H9 (cell line): ENCODE measurements at regions not wholly inside any gene's neighbourhood (a gene's known extent, or its start where the extent isn't known, plus 50 kb on each side); places are given as distances from the start of the nearest gene placed in this dataset.
A peak's percentile ranks its signal among the peaks of the same experiment; 100 is the strongest.

ENCODE experiments used
- DNase-seq: peaks from one replicate; pipeline ENCODE4 v3.0.0-alpha.2; 2017
- H2AFZ ChIP-seq: one replicate; pipeline ENCODE4 v1.6.1; 2013; ENCODE audit warnings: mild to moderate bottlenecking, low read length, control low read depth, moderate library complexity
- H2AK5ac ChIP-seq: 2 replicates; pipeline ENCODE4 v1.6.1; 2013; ENCODE audit warnings: low read length, control low read depth, mixed read lengths; ENCODE audit not compliant: insufficient read length
- H2BK120ac ChIP-seq: one replicate; pipeline ENCODE4 v1.6.1; 2013; ENCODE audit warnings: low read depth, mild to moderate bottlenecking, low read length, control low read depth, inconsistent platforms; ENCODE audit not compliant: poor library complexity, severe bottlenecking
- H2BK12ac ChIP-seq: 2 replicates; pipeline ENCODE4 v1.6.1; 2013; ENCODE audit warnings: low read length, control low read depth, mixed read lengths, low read depth; ENCODE audit not compliant: insufficient read length
- H2BK15ac ChIP-seq: 2 replicates; pipeline ENCODE4 v1.6.1; 2013; ENCODE audit warnings: low read depth, low read length, control low read depth
- H2BK20ac ChIP-seq: one replicate; pipeline ENCODE4 v1.6.1; 2013; ENCODE audit warnings: low read depth, mild to moderate bottlenecking, low read length, control low read depth, inconsistent platforms; ENCODE audit not compliant: poor library complexity, severe bottlenecking
- H2BK5ac ChIP-seq: 2 replicates; pipeline ENCODE4 v1.6.1; 2013; ENCODE audit warnings: low read length, control low read depth, mixed read lengths; ENCODE audit not compliant: insufficient read length
- H3K14ac ChIP-seq: 2 replicates; pipeline ENCODE4 v1.6.1; 2013; ENCODE audit warnings: low read length, control low read depth; ENCODE audit not compliant: insufficient read depth
- H3K18ac ChIP-seq: 2 replicates; pipeline ENCODE4 v1.6.1; 2013; ENCODE audit warnings: low read depth, mild to moderate bottlenecking, mixed read lengths, low read length, control low read depth; ENCODE audit not compliant: insufficient read length
- H3K23ac ChIP-seq: 2 replicates; pipeline ENCODE4 v1.6.1; 2013; ENCODE audit warnings: low read length, control low read depth, mixed read lengths, low read depth; ENCODE audit not compliant: insufficient read length
- H3K23me2 ChIP-seq: 2 replicates; pipeline ENCODE4 v1.6.1; 2013; ENCODE audit warnings: low read depth, mild to moderate bottlenecking, mixed read lengths, low read length, control low read depth; ENCODE audit not compliant: insufficient read length, poor library complexity, severe bottlenecking
- H3K27ac ChIP-seq: 2 replicates; pipeline ENCODE4 v1.5.1; 2013; ENCODE audit warnings: low read length, control low read depth, mixed read lengths, low read depth; ENCODE audit not compliant: insufficient read length
- H3K27me3 ChIP-seq: 2 replicates; pipeline ENCODE4 v1.6.1; 2013; ENCODE audit warnings: low read length, control low read depth, inconsistent platforms; ENCODE audit not compliant: insufficient read depth
- H3K4ac ChIP-seq: 2 replicates; pipeline ENCODE4 v1.6.1; 2013; ENCODE audit warnings: low read depth, mild to moderate bottlenecking, control low read depth, inconsistent platforms, low read length, moderate library complexity
- H3K4me1 ChIP-seq: 2 replicates; pipeline ENCODE4 v1.6.1; 2013; ENCODE audit warnings: low read length, control low read depth, inconsistent platforms; ENCODE audit not compliant: insufficient read depth
- H3K4me2 ChIP-seq: 2 replicates; pipeline ENCODE4 v1.6.1; 2013; ENCODE audit warnings: low read length, control low read depth, mixed read lengths; ENCODE audit not compliant: insufficient read length, insufficient read depth
- H3K56ac ChIP-seq: 2 replicates; pipeline ENCODE4 v1.6.1; 2013; ENCODE audit warnings: low read depth, mild to moderate bottlenecking, mixed read lengths, low read length, control low read depth; ENCODE audit not compliant: insufficient read length
- H3K79me1 ChIP-seq: 2 replicates; pipeline ENCODE4 v1.6.1; 2013; ENCODE audit warnings: low read depth, mild to moderate bottlenecking, moderate library complexity, low read length, control low read depth, inconsistent platforms; ENCODE audit not compliant: insufficient read depth, poor library complexity, severe bottlenecking
- H3K79me2 ChIP-seq: 2 replicates; pipeline ENCODE4 v1.6.1; 2013; ENCODE audit warnings: low read length, control low read depth, inconsistent platforms; ENCODE audit not compliant: insufficient read depth
- H3K9ac ChIP-seq: 2 replicates; pipeline ENCODE4 v1.6.1; 2013; ENCODE audit warnings: low read length, control low read depth, mixed read lengths; ENCODE audit not compliant: insufficient read length; ENCODE audit errors: extremely low read depth
- H3K9me3 ChIP-seq: one replicate; pipeline ENCODE4 v1.6.1; 2013; ENCODE audit warnings: low read depth, low read length, inconsistent platforms; ENCODE audit not compliant: control insufficient read depth
- H3T11ph ChIP-seq: one replicate; pipeline ENCODE4 v1.6.1; 2013; ENCODE audit warnings: mild to moderate bottlenecking, low read length, control low read depth, inconsistent platforms
- H4K20me1 ChIP-seq: one replicate; pipeline ENCODE4 v1.6.1; 2013; ENCODE audit not compliant: control insufficient read depth, insufficient read length, insufficient read depth
- H4K5ac ChIP-seq: 2 replicates; pipeline ENCODE4 v1.6.1; 2013; ENCODE audit warnings: low read depth, mild to moderate bottlenecking, mixed read lengths, low read length, control low read depth; ENCODE audit not compliant: insufficient read length
- H4K8ac ChIP-seq: replicated peaks from 2 replicates; pipeline ENCODE4 v1.6.1; 2013; ENCODE audit warnings: low read length, control low read depth, mixed read lengths, low read depth; ENCODE audit not compliant: insufficient read length
- H4K91ac ChIP-seq: 2 replicates; pipeline ENCODE4 v1.6.1; 2013; ENCODE audit warnings: low read depth, mild to moderate bottlenecking, moderate library complexity, mixed read lengths, low read length, control low read depth; ENCODE audit not compliant: insufficient read length
- H3K27ac Mint-ChIP-seq, 3 experiments: 2 replicates in 2 of 3; 3 replicates in 1 of 3; pipeline ENCODE4 v1.8.0; 2020 to 2021; ENCODE audit warnings: mixed read lengths in 3 of 3, mild to moderate bottlenecking in 1 of 3, moderate library complexity in 1 of 3
- H3K27me3 Mint-ChIP-seq: 2 replicates; pipeline ENCODE4 v1.8.0; 2021; ENCODE audit warnings: low read depth, mild to moderate bottlenecking, moderate library complexity, mixed read lengths
- H3K36me3 Mint-ChIP-seq, 3 experiments: 2 replicates in 2 of 3; 3 replicates in 1 of 3; pipeline ENCODE4 v1.8.0; 2020 to 2021; ENCODE audit warnings: low read depth in 3 of 3, mixed read lengths in 3 of 3; ENCODE audit not compliant: insufficient read depth in 1 of 3
- H3K4me1 Mint-ChIP-seq, 2 experiments: 2 replicates each; pipeline ENCODE4 v1.8.0; 2020; ENCODE audit warnings: mixed read lengths in 2 of 2
- H3K4me3 Mint-ChIP-seq, 2 experiments: 2 replicates in 1 of 2; 3 replicates in 1 of 2; pipeline ENCODE4 v1.8.0; 2020 to 2021; ENCODE audit warnings: mild to moderate bottlenecking in 2 of 2, mixed read lengths in 2 of 2, moderate library complexity in 1 of 2
- H3K9me3 Mint-ChIP-seq, 2 experiments: 2 replicates in 1 of 2; 3 replicates in 1 of 2; pipeline ENCODE4 v1.8.0; 2020; ENCODE audit warnings: mild to moderate bottlenecking in 2 of 2, mixed read lengths in 2 of 2, moderate library complexity in 1 of 2
- WGBS: extraction: QIAGEN DNeasy Blood & Tissue Kit; methylation state at CpG from one replicate; pipeline ENCODE4 v1.1.7; 2013; ENCODE audit warnings: missing lambda C conversion rate, low lambda C conversion rate, mixed read lengths; ENCODE audit not compliant: insufficient read length; ENCODE audit errors: extremely low coverage; 5-methylcytosine and 5-hydroxymethylcytosine counted together
- TF ChIP-seq, protein P1 (sequence below): fragments of 200-600 bp; sonication (generic); conservative IDR thresholded peaks from 3 replicates; pipeline ENCODE4 v1.8.0; 2021; ENCODE audit warnings: antibody characterized with exemption, mild to moderate bottlenecking

GRCh38 chr14:38526826-38527501 lies 271.1 kb upstream of the CLEC14A start:
- WGBS, result no CpG with 5 or more reads among the region's 1 CpG

More at GRCh38 chr14:38526826-38527501, 271.1 kb upstream of the CLEC14A start:
- Histone ChIP-seq H3K9ac (no peak overlapping the region), H4K91ac (no peak overlapping the region), H3K79me2 (no peaks in the 10 kb centered on the region), H2BK20ac (no peak overlapping the region), H2AFZ (no peak overlapping the region), H3K14ac (no peak overlapping the region), H3K18ac (no peak overlapping the region), H2AK5ac (no peak overlapping the region), H2BK120ac (no peak overlapping the region), H3K56ac (no peak overlapping the region), H3K4me2 (no peak overlapping the region), H4K8ac (no peak overlapping the region), H3K27ac (no peak overlapping the region), H3K4ac (no peak overlapping the region), H3K27me3 (no peaks in the 10 kb centered on the region), H3T11ph (no peak overlapping the region), H4K5ac (no peak overlapping the region), H3K23me2 (no peaks in the 10 kb centered on the region), H3K23ac (no peak overlapping the region), H3K9me3 (no peaks in the 10 kb centered on the region), H2BK12ac (no peak overlapping the region), H2BK15ac (no peak overlapping the region), H2BK5ac (no peak overlapping the region), H3K79me1 (no peaks in the 10 kb centered on the region), H3K4me1 (no peaks in the 10 kb centered on the region; the same call in 1 of the 2 replicates), H4K20me1 (no peaks in the 10 kb centered on the region)
- no peak overlapping the region for H3K4me3 Mint-ChIP-seq
- H3K4me1 Mint-ChIP-seq, result peaks cover 31 to 43% of the 10 kb centered on the region in 2 experiments
- 0 out of 7 replicates have a peak overlapping the region, but pooled peaks of 1 of the 3 experiments have one; percentile 34 for H3K27ac Mint-ChIP-seq
- no peaks in the 10 kb centered on the region; a peak in 2 of 5 replicates for H3K9me3 Mint-ChIP-seq
- peaks cover 0 to 5% (median 2%) of the 10 kb centered on the region in 3 experiments; a peak in 4 of 7 replicates for H3K36me3 Mint-ChIP-seq
- DNase-seq, result no peak
- TF ChIP-seq, protein P1, sequence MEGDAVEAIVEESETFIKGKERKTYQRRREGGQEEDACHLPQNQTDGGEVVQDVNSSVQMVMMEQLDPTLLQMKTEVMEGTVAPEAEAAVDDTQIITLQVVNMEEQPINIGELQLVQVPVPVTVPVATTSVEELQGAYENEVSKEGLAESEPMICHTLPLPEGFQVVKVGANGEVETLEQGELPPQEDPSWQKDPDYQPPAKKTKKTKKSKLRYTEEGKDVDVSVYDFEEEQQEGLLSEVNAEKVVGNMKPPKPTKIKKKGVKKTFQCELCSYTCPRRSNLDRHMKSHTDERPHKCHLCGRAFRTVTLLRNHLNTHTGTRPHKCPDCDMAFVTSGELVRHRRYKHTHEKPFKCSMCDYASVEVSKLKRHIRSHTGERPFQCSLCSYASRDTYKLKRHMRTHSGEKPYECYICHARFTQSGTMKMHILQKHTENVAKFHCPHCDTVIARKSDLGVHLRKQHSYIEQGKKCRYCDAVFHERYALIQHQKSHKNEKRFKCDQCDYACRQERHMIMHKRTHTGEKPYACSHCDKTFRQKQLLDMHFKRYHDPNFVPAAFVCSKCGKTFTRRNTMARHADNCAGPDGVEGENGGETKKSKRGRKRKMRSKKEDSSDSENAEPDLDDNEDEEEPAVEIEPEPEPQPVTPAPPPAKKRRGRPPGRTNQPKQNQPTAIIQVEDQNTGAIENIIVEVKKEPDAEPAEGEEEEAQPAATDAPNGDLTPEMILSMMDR, result no peak
- no peaks in the 10 kb centered on the region for H3K27me3 Mint-ChIP-seq
